Smooth muscle cell (in vitro differentiated cells): ENCODE measurements at regions not wholly inside any gene's neighbourhood (a gene's known extent, or its start where the extent isn't known, plus 50 kb on each side); places are given as distances from the start of the nearest gene placed in this dataset.

Experiments
- DNase-seq: peaks from one replicate; lab custom pipeline; 2025; ENCODE audit not compliant: unreplicated experiment; lab: John Stamatoyannopoulos, UW
- H2AFZ ChIP-seq: fragments of 200-600 bp; sonication (generic); 2 replicates; pipeline ENCODE4 v1.6.0; 2016; ENCODE audit warnings: antibody characterized with exemption, low read depth, mild to moderate bottlenecking
- H3F3A ChIP-seq: fragments of 200-600 bp; sonication (generic); 2 replicates; pipeline ENCODE4 v1.6.0; 2017; ENCODE audit warnings: antibody characterized with exemption, low read depth
- H3K27ac ChIP-seq: fragments of 200-600 bp; sonication (generic); 2 replicates; pipeline ENCODE4 v1.5.1; 2016; ENCODE audit warnings: low read depth, mild to moderate bottlenecking
- H3K27me3 ChIP-seq: fragments of 200-600 bp; sonication (generic); 2 replicates; pipeline ENCODE4 v1.6.1; 2016; ENCODE audit warnings: low read depth, mild to moderate bottlenecking
- H3K36me3 ChIP-seq: fragments of 200-600 bp; sonication (generic); 2 replicates; pipeline ENCODE4 v1.5.1; 2016; ENCODE audit warnings: low read depth
- H3K4me1 ChIP-seq: fragments of 200-600 bp; sonication (generic); 2 replicates; pipeline ENCODE4 v1.5.1; 2016; ENCODE audit warnings: low read depth
- H3K4me2 ChIP-seq: fragments of 200-600 bp; sonication (generic); 2 replicates; pipeline ENCODE4 v1.6.0; 2016; ENCODE audit warnings: mild to moderate bottlenecking
- H3K4me3 ChIP-seq: fragments of 200-600 bp; sonication (generic); 2 replicates; pipeline ENCODE4 v1.5.1; 2016; ENCODE audit warnings: mild to moderate bottlenecking
- H3K79me2 ChIP-seq: fragments of 200-600 bp; sonication (generic); 2 replicates; pipeline ENCODE4 v1.6.0; 2016; ENCODE audit warnings: low read depth, mild to moderate bottlenecking
- H3K9ac ChIP-seq: fragments of 200-600 bp; sonication (generic); 2 replicates; pipeline ENCODE4 v1.6.0; 2016; ENCODE audit warnings: low read depth
- H3K9me3 ChIP-seq: fragments of 200-600 bp; sonication (generic); replicated peaks from 2 replicates; pipeline ENCODE4 v1.5.1; 2016; ENCODE audit warnings: low read depth
- H4K20me1 ChIP-seq: fragments of 200-600 bp; sonication (generic); 2 replicates; pipeline ENCODE4 v1.6.0; 2016; ENCODE audit warnings: low read depth
- CTCF ChIP-seq: fragments of 200-600 bp; sonication (generic); IDR thresholded peaks from 2 replicates; pipeline ENCODE4 v1.5.1; 2017; ENCODE audit warnings: borderline replicate concordance, mild to moderate bottlenecking, antibody characterized with exemption; ENCODE audit not compliant: insufficient read depth, poor library complexity, severe bottlenecking
- WGBS: methylation state at CpG from one replicate; pipeline ENCODE4 v1.1.7; 2016; ENCODE audit warnings: low lambda C conversion rate; 5-methylcytosine and 5-hydroxymethylcytosine counted together

GRCh38 chr6:132244744-132245143 is 156.5 kb downstream of the MOXD1 start:
- no peak for TF ChIP-seq CTCF
- no peak for DNase-seq
- no peak overlapping the region for H3K9ac ChIP-seq
- H3F3A ChIP-seq = no peaks in the 10 kb centered on the region
- no peaks in the 10 kb centered on the region for H3K79me2 ChIP-seq
- no peaks in the 10 kb centered on the region for H3K4me1 ChIP-seq
- no peaks in the 10 kb centered on the region for H3K9me3 ChIP-seq
- H3K27me3 ChIP-seq = no peaks in the 10 kb centered on the region
- no peak overlapping the region for H3K27ac ChIP-seq
- H3K4me3 ChIP-seq = no peak overlapping the region
- no peaks in the 10 kb centered on the region for H4K20me1 ChIP-seq
- H3K4me2 ChIP-seq = no peak overlapping the region
- no peaks in the 10 kb centered on the region for H3K36me3 ChIP-seq
- no peak overlapping the region for H2AFZ ChIP-seq
- WGBS = 98% methylated on average over 3 of the region's 3 CpGs

GRCh38 chr6:132236744-132237143 is 164.5 kb downstream of the MOXD1 start:
- Histone ChIP-seq H2AFZ (no peak overlapping the region), H3K9ac (no peak overlapping the region), H3K79me2 (no peaks in the 10 kb centered on the region), H3K4me3 (no peak overlapping the region), H4K20me1 (no peaks in the 10 kb centered on the region), H3F3A (no peaks in the 10 kb centered on the region), H3K9me3 (no peaks in the 10 kb centered on the region), H3K27me3 (no peaks in the 10 kb centered on the region), H3K4me2 (no peak overlapping the region), H3K4me1 (no peaks in the 10 kb centered on the region), H3K27ac (no peak overlapping the region), H3K36me3 (no peaks in the 10 kb centered on the region)
- DNase-seq = no peak
- 9% methylated on average over 3 of the region's 3 CpGs for WGBS
- no peak for TF ChIP-seq CTCF

GRCh38 chr6:132236281-132236680 is 165.0 kb downstream of the MOXD1 start:
- Histone ChIP-seq H3K4me2 (no peak overlapping the region), H4K20me1 (no peaks in the 10 kb centered on the region), H3F3A (no peaks in the 10 kb centered on the region), H3K9ac (no peak overlapping the region), H3K27me3 (no peaks in the 10 kb centered on the region), H3K79me2 (no peaks in the 10 kb centered on the region), H3K9me3 (no peaks in the 10 kb centered on the region), H2AFZ (no peak overlapping the region), H3K4me3 (no peak overlapping the region), H3K4me1 (no peaks in the 10 kb centered on the region), H3K27ac (no peak overlapping the region), H3K36me3 (no peaks in the 10 kb centered on the region)
- no peak for DNase-seq
- no peak for TF ChIP-seq CTCF
- WGBS = 59% methylated on average over 1 of the region's 1 CpG

- no peak for TF ChIP-seq CTCF
- Histone ChIP-seq H3K4me2 (no peak overlapping the region), H2AFZ (no peak overlapping the region), H3K27me3 (no peaks in the 10 kb centered on the region), H3F3A (no peaks in the 10 kb centered on the region), H3K4me3 (no peak overlapping the region), H3K9ac (no peak overlapping the region), H4K20me1 (no peaks in the 10 kb centered on the region), H3K4me1 (no peaks in the 10 kb centered on the region), H3K79me2 (no peaks in the 10 kb centered on the region), H3K36me3 (no peaks in the 10 kb centered on the region), H3K9me3 (no peaks in the 10 kb centered on the region), H3K27ac (no peak overlapping the region)
- WGBS = 39% methylated on average over 2 of the region's 2 CpGs
- DNase-seq = no peak
These were observed 165.5 kb downstream of the MOXD1 start for GRCh38 chr6:132235596-132236280.
